Central memory CD8-positive, alpha-beta T cell (primary cell): ENCODE measurements at regions not wholly inside any gene's neighbourhood (a gene's known extent, or its start where the extent isn't known, plus 50 kb on each side); places are given as distances from the start of the nearest gene placed in this dataset.

Experiments
- ATAC-seq: fragments of 150-1000 bp; cut with Tn5 transposase; replicated peaks from 2 replicates; pipeline ENCODE4 v1.10.0; 2022; ENCODE audit warnings: mild to moderate bottlenecking, moderate FRiP score, moderate number of reproducible peaks; ENCODE audit not compliant: poor library complexity, severe bottlenecking; ENCODE audit errors: extremely low read depth
- DNase-seq, 2 donors: peaks; one replicate each; pipeline ENCODE4 v3.0.0; 2021; ENCODE audit warnings: low spot score in 2 of 2
- H3K27ac Mint-ChIP-seq: one replicate; pipeline ENCODE4 v1.8.0; 2022; ENCODE audit warnings: low read depth, mild to moderate bottlenecking, moderate library complexity, mixed read lengths
- H3K27me3 Mint-ChIP-seq: one replicate; pipeline ENCODE4 v1.8.0; 2022; ENCODE audit warnings: mixed read lengths
- H3K36me3 Mint-ChIP-seq: one replicate; pipeline ENCODE4 v1.8.0; 2022; ENCODE audit warnings: mild to moderate bottlenecking, moderate library complexity, mixed read lengths; ENCODE audit not compliant: insufficient read depth
- H3K4me1 Mint-ChIP-seq: one replicate; pipeline ENCODE4 v1.8.0; 2022; ENCODE audit warnings: mixed read lengths
- H3K4me3 Mint-ChIP-seq: one replicate; pipeline ENCODE4 v1.8.0; 2022; ENCODE audit warnings: mild to moderate bottlenecking, moderate library complexity, mixed read lengths
- H3K9me3 Mint-ChIP-seq: one replicate; pipeline ENCODE4 v1.8.0; 2022; ENCODE audit warnings: mixed read lengths

DNA sequence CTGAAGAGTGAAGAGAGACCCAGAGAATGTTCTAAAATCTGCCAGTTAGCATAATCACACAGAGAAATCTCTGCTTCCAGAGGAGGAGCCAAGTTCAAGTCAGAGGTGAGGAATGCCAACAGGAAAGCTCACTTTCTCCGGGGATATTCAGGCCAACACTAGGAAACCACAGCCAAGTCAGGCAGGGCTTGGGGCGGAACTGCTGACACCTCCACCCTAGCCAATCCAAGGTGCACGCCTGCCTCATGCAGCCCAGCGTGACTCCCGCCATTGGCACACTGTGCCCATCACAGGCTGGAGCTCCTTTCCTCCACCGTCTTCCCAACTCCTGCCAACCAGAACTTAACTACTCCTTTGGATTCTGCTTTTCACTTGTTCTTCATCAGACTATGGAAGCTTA lies 374.3 kb upstream of the CCDC196 start:
- H3K27me3 Mint-ChIP-seq, result peaks cover 27% of the 10 kb centered on the region
- H3K4me1 Mint-ChIP-seq, result no peaks in the 10 kb centered on the region
- no peak overlapping the region for H3K4me3 Mint-ChIP-seq
- H3K27ac Mint-ChIP-seq, result no peak overlapping the region
- no peaks in the 10 kb centered on the region for H3K9me3 Mint-ChIP-seq
- H3K36me3 Mint-ChIP-seq, result no peaks in the 10 kb centered on the region
- ATAC-seq (no peak), DNase-seq (no peak)

DNA sequence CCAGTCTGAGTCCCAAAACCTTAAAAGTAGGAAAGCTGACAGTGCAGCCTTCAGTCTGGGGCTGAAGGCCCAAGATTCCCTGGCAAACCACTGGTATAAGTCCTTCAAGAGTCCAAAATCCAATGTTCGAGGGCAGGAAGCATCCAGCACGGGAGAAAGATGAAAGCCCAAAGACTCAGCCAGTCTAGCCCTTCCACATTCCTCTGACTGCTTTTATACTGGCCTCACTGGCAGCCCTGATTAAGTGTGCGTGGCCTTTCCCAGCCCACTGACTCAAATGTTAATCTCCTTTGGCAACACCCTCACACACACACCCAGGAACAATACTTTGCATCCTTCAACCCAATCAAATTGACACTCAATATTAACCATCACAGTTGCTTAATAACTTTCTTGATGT lies 372.1 kb upstream of the CCDC196 start:
- Mint-ChIP-seq H3K9me3 (no peaks in the 10 kb centered on the region), H3K4me3 (no peak overlapping the region), H3K4me1 (no peaks in the 10 kb centered on the region), H3K27ac (no peak overlapping the region), H3K27me3 (peaks cover 40% of the 10 kb centered on the region), H3K36me3 (no peaks in the 10 kb centered on the region)
- ATAC-seq (no peak), DNase-seq (no peak)

DNA sequence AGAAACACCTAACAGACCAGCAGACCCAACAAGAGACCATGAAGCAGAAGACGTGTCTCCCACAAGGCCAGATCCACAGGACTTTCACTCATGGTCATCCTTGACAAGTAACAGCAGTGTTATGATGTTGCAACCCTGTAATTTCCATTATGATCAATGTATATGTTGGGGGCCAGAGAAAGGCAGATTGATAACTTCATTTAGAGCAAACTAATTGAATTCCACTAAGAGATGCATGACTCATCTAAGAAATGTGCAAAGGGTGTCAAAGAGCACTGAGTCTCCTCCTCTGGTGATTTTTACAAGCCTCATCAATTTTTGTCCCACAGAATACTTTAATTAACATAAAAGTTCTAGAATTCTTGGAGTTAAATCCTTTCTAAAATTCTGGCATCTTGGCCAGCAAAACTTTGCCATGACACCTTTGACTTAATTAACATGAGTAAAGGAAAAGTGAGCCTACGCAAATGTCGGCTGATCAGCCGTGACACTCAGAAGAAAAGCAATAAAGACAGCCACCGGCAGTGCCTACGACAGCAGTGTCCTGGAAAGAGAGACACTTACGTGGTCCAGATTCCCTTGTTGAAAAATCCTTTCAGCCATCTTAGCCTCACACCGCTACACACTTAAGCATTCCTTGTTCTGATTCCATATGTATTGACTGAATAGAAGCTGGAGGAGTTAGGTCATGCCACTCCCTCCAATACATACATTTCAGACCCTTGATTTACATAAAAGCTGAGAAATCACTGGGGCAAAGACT lies 370.2 kb upstream of the CCDC196 start:
- ATAC-seq (no peak), DNase-seq (no peak)
- Mint-ChIP-seq H3K36me3 (no peaks in the 10 kb centered on the region), H3K4me3 (no peak overlapping the region), H3K4me1 (no peaks in the 10 kb centered on the region), H3K9me3 (no peaks in the 10 kb centered on the region), H3K27me3 (peaks cover 38% of the 10 kb centered on the region), H3K27ac (no peak overlapping the region)

DNA sequence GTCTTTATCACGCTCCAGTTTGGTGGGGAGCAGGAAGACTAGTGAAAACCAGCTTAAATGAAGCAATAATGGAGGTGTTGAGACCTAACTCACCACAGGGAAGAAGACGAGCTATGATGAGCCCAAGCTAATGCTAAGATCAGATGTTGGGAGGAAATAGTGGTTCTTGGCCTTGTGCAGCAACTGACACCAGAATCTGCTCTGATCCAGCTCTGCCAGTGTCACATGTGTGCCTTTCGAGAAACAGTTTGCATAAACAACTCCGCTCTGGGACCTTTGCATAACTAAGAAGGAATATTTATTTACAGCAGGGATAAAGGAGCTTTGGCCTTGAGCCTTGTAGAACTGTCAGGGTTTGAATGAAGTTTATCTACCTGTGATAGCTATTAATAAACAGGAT lies 369.4 kb upstream of the CCDC196 start:
- H3K4me3 Mint-ChIP-seq, result no peak overlapping the region
- ATAC-seq, result no peak
- no peak for DNase-seq
- H3K4me1 Mint-ChIP-seq, result no peaks in the 10 kb centered on the region
- H3K9me3 Mint-ChIP-seq, result no peaks in the 10 kb centered on the region
- no peaks in the 10 kb centered on the region for H3K36me3 Mint-ChIP-seq
- peaks cover 41% of the 10 kb centered on the region for H3K27me3 Mint-ChIP-seq
- no peak overlapping the region for H3K27ac Mint-ChIP-seq

DNA sequence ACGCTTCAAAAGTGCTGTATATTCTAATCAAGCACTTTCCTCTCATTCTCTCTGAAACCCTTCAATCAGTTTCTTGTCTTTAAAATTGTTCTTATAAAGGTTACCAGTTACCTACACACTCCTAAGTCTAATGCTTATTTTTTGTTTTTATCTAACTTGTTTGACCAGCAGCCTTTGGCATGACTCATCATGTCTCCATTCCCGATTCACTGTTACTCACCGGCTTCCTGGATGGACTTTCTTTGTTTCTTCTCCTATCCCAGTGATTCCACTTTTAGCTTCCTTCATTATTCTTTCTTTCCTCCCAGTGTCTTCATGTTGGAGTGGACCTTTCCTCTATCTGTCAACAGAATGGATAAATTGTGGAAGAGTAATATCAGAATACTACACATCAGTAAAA lies 368.6 kb upstream of the CCDC196 start:
- peaks cover 41% of the 10 kb centered on the region for H3K27me3 Mint-ChIP-seq
- H3K36me3 Mint-ChIP-seq, result no peaks in the 10 kb centered on the region
- no peak for ATAC-seq
- H3K27ac Mint-ChIP-seq, result no peak overlapping the region
- H3K4me3 Mint-ChIP-seq, result no peak overlapping the region
- no peaks in the 10 kb centered on the region for H3K4me1 Mint-ChIP-seq
- H3K9me3 Mint-ChIP-seq, result no peaks in the 10 kb centered on the region
- DNase-seq, result no peak

DNA sequence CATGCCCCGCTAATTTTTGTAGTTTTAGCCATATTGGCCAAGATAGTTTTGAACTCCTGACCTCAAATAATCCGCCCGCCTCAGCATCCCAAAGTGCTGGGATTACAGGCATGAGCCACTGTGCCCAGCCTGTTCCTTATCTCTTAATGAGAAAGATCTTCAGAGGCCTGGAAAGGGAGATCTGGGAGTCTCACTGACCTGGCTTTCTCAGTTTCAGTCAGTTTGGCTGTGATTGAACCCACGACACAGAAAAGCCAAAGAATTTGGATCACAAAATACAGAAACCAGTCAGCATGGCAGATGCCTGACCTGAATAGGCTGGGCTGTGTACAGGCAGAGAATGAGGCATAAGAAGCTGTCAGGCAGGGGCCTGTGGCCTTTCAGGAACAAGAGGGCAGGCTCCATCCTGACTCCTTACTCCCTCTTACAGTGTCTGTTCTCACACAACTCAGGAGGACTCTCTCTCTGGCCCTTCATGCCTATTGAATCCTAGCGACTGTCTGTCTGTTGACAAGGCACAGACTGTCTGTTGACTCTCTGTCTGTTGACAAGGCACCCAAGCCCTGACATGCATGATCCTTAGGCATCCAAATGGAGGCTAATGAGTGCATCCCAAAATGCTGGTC lies 366.5 kb upstream of the CCDC196 start:
- no peak for ATAC-seq
- Mint-ChIP-seq H3K4me3 (no peak overlapping the region), H3K27ac (no peak overlapping the region), H3K9me3 (no peaks in the 10 kb centered on the region), H3K4me1 (no peaks in the 10 kb centered on the region), H3K27me3 (peaks cover 54% of the 10 kb centered on the region), H3K36me3 (no peaks in the 10 kb centered on the region)
- DNase-seq, result no peak

DNA sequence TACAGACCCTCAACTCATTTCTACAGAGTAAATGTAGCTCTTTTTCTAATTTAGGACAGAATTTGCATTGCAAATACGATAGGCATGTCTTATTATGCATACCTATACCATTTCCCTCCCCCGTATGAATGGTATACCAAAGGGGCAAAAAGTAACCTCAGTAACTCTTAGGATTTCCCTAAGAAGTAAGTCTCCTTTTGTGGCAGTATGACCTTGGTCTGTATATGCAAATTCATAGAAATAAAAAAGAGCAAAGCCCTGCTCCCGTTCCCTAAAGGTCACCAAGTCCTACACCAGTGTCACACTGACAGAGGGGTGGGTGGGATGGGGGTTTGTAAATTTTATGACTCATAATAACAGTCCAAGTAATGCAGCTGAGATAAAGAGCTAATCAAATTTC lies 365.8 kb upstream of the CCDC196 start:
- no peak for DNase-seq
- Mint-ChIP-seq H3K9me3 (no peaks in the 10 kb centered on the region), H3K27me3 (peaks cover 60% of the 10 kb centered on the region), H3K4me1 (no peaks in the 10 kb centered on the region), H3K4me3 (no peak overlapping the region), H3K36me3 (no peaks in the 10 kb centered on the region), H3K27ac (no peak overlapping the region)
- no peak for ATAC-seq

DNA sequence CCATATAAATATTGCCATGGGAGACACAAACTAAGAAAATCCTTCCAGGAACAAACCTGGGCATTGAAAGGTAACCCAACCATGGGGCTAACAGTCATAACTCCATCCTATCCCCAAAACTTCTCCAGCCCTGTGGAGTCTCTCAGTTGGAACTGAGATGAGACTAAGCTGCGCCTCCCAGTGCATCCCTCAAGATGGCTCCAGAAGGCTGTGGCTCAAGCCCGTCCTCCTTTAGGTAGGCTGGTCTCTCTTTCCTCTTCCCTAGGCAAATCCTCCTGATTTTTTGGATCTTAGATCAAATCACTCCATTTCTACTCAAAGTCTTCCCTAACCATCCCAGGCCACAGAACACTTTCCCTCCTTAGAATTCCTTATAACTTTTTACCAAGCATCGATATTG lies 364.3 kb upstream of the CCDC196 start:
- DNase-seq (no peak), ATAC-seq (no peak)
- H3K27ac Mint-ChIP-seq, result no peak overlapping the region
- no peaks in the 10 kb centered on the region for H3K9me3 Mint-ChIP-seq
- H3K27me3 Mint-ChIP-seq, result peaks cover 58% of the 10 kb centered on the region
- H3K4me3 Mint-ChIP-seq, result no peak overlapping the region
- H3K36me3 Mint-ChIP-seq, result no peaks in the 10 kb centered on the region
- no peaks in the 10 kb centered on the region for H3K4me1 Mint-ChIP-seq

DNA sequence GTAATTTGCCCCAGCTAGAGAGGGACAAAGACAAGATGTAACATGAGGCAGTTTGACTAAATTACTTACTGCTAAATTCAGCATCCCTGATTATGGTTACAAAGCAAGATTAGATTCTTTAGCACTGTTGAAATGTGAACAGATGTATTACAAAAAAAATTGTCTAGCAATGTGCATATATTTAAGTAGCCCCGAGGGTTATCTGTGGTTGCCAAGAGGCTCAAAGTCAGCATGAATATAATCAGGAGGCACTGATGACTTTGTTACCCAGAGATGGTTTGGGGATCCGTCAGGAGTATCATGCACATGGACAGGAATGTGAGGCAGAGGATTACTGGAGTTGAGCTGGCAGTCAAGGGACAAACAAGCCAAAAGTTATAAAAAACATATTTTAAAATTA lies 356.9 kb upstream of the CCDC196 start:
- H3K27me3 Mint-ChIP-seq, result peaks cover 20% of the 10 kb centered on the region
- no peaks in the 10 kb centered on the region for H3K9me3 Mint-ChIP-seq
- no peaks in the 10 kb centered on the region for H3K4me1 Mint-ChIP-seq
- ATAC-seq (no peak), DNase-seq (no peak)
- H3K4me3 Mint-ChIP-seq, result no peak overlapping the region
- no peaks in the 10 kb centered on the region for H3K36me3 Mint-ChIP-seq
- no peak overlapping the region for H3K27ac Mint-ChIP-seq

DNA sequence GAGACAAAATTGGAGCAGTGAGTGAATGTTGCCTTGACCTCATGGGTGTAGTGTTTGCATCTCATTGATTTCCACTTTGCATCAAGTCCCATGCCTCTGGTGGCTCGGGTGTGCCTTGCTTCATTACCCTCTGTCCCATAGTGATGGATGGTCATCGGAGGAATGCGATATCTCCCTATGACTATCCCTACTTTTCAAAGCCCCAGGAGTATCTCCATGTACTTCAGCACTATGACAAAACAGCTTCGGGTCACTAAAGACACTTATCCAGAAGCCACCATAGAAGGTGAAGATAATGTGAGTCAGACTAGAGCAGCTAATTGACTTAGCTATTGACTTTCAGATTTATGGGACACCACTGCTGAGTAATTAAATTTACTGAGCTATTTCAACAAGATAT lies 355.1 kb upstream of the CCDC196 start:
- Mint-ChIP-seq H3K36me3 (no peaks in the 10 kb centered on the region), H3K4me1 (no peaks in the 10 kb centered on the region), H3K27me3 (peaks cover 9% of the 10 kb centered on the region), H3K27ac (no peak overlapping the region), H3K4me3 (no peak overlapping the region), H3K9me3 (no peaks in the 10 kb centered on the region)
- ATAC-seq (no peak), DNase-seq (no peak)

DNA sequence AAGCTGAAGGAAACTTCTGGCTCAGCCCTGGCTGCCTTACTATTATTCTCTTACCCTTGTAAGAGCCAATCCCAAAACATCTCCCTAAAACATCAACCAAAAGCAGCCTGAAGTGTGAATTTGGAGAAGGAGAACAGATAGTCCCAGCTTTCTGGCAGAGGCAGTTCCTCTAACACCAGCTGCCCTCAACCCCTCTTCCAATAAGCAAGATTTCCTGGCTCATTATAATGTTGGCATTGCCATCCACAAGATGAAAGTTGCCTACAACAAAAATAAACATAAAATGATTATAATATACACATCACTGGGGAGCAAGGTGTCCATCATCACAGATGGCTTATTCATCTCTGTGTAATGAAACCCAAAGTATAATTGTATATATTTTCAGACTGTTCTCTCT lies 352.5 kb upstream of the CCDC196 start:
- Mint-ChIP-seq H3K4me1 (no peaks in the 10 kb centered on the region), H3K27ac (no peak overlapping the region), H3K36me3 (no peaks in the 10 kb centered on the region), H3K4me3 (no peak overlapping the region), H3K9me3 (no peaks in the 10 kb centered on the region), H3K27me3 (no peaks in the 10 kb centered on the region)
- DNase-seq (no peak), ATAC-seq (no peak)

DNA sequence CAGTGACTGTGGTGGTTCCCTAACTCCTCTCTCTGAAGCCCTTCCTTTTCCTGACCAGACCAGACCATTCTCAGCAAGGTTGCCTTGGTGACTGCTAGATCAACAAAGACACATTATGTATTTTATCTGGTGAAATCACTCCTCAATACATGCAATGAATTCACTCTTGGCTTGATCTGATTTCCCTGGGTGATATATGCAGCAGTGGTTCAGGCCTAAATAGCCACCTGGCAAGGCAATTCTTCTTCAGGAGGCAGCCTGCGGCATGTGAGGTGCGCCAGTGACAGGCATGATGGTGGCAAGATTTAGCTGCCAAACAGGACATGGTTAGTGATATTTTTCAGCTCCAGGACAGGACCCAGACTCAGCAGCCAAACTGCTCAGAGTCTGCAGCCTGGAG lies 350.3 kb upstream of the CCDC196 start:
- no peak overlapping the region for H3K27ac Mint-ChIP-seq
- H3K9me3 Mint-ChIP-seq, result no peaks in the 10 kb centered on the region
- DNase-seq (no peak), ATAC-seq (no peak)
- H3K4me3 Mint-ChIP-seq, result no peak overlapping the region
- H3K27me3 Mint-ChIP-seq, result no peaks in the 10 kb centered on the region
- H3K36me3 Mint-ChIP-seq, result no peaks in the 10 kb centered on the region
- H3K4me1 Mint-ChIP-seq, result no peaks in the 10 kb centered on the region

DNA sequence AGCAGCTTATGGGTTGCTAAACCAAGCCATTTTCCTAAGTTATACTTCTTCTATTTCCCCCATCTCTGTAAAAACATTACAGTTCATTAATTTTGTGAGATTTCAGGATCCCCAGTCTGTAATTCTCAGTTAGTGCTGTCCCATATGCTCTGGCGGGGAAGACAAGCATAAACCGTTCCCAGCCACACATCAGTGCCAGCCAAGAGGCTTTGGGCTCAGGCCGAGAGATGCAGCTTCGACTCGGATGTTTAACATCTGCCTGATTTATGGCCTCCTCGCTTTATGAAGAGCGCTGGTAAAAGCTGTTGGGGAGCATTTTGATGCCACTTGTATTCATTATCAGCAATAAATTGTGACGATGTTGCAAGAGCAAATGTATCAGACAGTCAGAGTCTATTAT lies 349.1 kb upstream of the CCDC196 start:
- no peaks in the 10 kb centered on the region for H3K9me3 Mint-ChIP-seq
- no peak overlapping the region for H3K4me3 Mint-ChIP-seq
- no peaks in the 10 kb centered on the region for H3K36me3 Mint-ChIP-seq
- no peaks in the 10 kb centered on the region for H3K4me1 Mint-ChIP-seq
- no peaks in the 10 kb centered on the region for H3K27me3 Mint-ChIP-seq
- DNase-seq (no peak), ATAC-seq (no peak)
- no peak overlapping the region for H3K27ac Mint-ChIP-seq
